ENCODE measurements at regions not wholly inside any gene's neighbourhood (a gene's known extent, or its start where the extent isn't known, plus 50 kb on each side); places are given as distances from the start of the nearest gene placed in this dataset.

GRCh38 chr4:57490520-57491255 lies 380.5 kb upstream of the IGFBP7 start:
- Histone ChIP-seq H3K27ac (ENCODE audit: low read depth, low read length, poor library complexity, severe bottlenecking) (no peak overlapping the region), H3K79me2 (ENCODE audit: insufficient read depth, low read depth, low read length) (no peaks in the 10 kb centered on the region), H3K4me1 (ENCODE audit: insufficient read depth, low read length, poor library complexity, severe bottlenecking) (no peaks in the 10 kb centered on the region), H3K4me3 (ENCODE audit: low read depth, low read length, poor library complexity, severe bottlenecking) (no peak overlapping the region), H3K36me3 (ENCODE audit: insufficient read depth, low read length) (no peaks in the 10 kb centered on the region), H4K20me1 (ENCODE audit: insufficient read depth, low read length) (no peaks in the 10 kb centered on the region), H2AFZ (ENCODE audit: low read length) (no peak overlapping the region), H3K4me2 (ENCODE audit: low read length) (no peak overlapping the region), H3K9me3 (ENCODE audit: low read length) (no peaks in the 10 kb centered on the region), H3K9me2 (ENCODE audit: insufficient read depth, low read length) (no peaks in the 10 kb centered on the region)
- no peak for DNase-seq (ENCODE audit: low spot score)
- ChIA-PET POLR2A (no interaction called here), CTCF (ENCODE audit: unreplicated experiment) (no interaction called here)
- TF ChIP-seq, protein P1, sequence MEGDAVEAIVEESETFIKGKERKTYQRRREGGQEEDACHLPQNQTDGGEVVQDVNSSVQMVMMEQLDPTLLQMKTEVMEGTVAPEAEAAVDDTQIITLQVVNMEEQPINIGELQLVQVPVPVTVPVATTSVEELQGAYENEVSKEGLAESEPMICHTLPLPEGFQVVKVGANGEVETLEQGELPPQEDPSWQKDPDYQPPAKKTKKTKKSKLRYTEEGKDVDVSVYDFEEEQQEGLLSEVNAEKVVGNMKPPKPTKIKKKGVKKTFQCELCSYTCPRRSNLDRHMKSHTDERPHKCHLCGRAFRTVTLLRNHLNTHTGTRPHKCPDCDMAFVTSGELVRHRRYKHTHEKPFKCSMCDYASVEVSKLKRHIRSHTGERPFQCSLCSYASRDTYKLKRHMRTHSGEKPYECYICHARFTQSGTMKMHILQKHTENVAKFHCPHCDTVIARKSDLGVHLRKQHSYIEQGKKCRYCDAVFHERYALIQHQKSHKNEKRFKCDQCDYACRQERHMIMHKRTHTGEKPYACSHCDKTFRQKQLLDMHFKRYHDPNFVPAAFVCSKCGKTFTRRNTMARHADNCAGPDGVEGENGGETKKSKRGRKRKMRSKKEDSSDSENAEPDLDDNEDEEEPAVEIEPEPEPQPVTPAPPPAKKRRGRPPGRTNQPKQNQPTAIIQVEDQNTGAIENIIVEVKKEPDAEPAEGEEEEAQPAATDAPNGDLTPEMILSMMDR (conservative IDR thresholded peaks at IDR 0.05; ENCODE audit: low read length): no peak
- no peak for TF ChIP-seq EZH2phosphoT487 (IDR thresholded peaks at IDR 0.05; ENCODE audit: borderline replicate concordance, low read depth, low read length)
- intact Hi-C loops (cut with micrococcal nuclease; ENCODE audit: unreplicated experiment): no loop called here
- BruUV-seq (replicated peaks): no TSS peak

DNA sequence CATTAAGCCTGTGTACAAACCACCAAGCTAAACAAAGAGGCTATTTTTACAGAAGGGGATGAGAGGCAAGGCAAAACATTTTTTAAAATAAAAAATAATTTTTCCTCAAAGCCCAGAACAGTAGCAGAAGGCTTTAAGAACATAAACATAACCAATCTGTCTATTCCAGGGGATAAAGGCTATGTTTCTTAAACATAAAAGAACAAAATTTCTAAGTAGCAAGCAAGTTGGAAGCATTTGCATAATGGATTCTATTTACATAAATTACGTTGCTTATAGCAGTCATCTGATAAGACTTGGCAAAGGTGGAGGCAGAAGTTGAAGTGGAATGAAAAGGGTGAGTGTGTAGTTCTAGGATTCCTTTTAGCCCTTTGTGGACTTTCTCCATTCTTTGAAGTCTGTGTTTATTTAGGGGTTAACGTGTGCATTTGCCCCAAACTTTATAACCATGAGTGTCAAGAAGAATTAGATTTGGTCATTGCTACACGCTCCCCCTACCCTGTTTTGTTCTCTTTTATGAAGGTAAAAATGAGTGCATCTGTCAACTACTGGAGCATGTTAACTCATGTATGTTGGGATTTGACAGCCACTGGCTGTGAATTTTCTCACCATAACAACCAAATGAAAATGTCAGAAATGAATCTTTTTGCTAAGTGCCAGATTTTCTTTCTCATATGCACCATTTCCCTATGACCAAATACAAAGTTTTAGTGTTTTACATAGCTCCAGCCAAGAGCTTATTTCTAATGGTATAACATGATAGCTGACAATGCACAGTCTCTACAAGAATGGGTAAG lies 378.4 kb upstream of the IGFBP7 start:
- CTCF ChIA-PET (ENCODE audit: unreplicated experiment): no interaction called here
- no peak for DNase-seq (ENCODE audit: low spot score)
- Histone ChIP-seq H3K4me2 (ENCODE audit: low read length) (no peak overlapping the region), H3K4me1 (ENCODE audit: insufficient read depth, low read length, poor library complexity, severe bottlenecking) (no peaks in the 10 kb centered on the region), H3K4me3 (ENCODE audit: low read depth, low read length, poor library complexity, severe bottlenecking) (no peak overlapping the region), H2AFZ (ENCODE audit: low read length) (no peak overlapping the region), H3K36me3 (ENCODE audit: insufficient read depth, low read length) (no peaks in the 10 kb centered on the region), H3K9me3 (ENCODE audit: low read length) (no peaks in the 10 kb centered on the region), H3K79me2 (ENCODE audit: insufficient read depth, low read depth, low read length) (no peaks in the 10 kb centered on the region), H3K27ac (ENCODE audit: low read depth, low read length, poor library complexity, severe bottlenecking) (no peak overlapping the region), H3K9me2 (ENCODE audit: insufficient read depth, low read length) (no peaks in the 10 kb centered on the region), H4K20me1 (ENCODE audit: insufficient read depth, low read length) (no peaks in the 10 kb centered on the region)
- intact Hi-C loops (cut with micrococcal nuclease; ENCODE audit: unreplicated experiment): no loop called here
- no TSS peak for BruUV-seq (replicated peaks)
- TF ChIP-seq, protein P1 (conservative IDR thresholded peaks at IDR 0.05; ENCODE audit: low read length): no peak
- POLR2A ChIA-PET: no interaction called here

DNA sequence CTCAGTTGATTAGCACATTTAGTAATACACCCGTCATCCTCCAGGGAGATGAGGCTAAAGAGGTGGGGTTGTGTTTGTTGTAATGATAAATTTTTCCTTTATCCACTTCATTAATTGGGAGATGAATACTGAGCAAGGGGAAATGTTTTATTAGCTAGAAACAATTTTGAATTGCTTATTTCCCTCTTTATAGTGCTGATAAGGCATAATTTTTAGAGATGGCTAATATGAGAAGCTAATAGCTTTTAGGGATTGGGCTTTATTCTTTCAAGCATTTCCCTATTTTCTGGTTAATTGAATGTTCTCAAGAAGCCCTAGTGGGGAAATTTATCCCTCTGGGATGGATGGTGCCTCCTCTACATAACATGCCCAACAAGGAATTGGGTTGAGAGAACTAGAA lies 365.2 kb upstream of the IGFBP7 start:
- ChIA-PET POLR2A (no interaction called here), CTCF (ENCODE audit: unreplicated experiment) (no interaction called here)
- no peaks in the 10 kb centered on the region for H3K36me3 ChIP-seq (ENCODE audit: insufficient read depth, low read length)
- no peaks in the 10 kb centered on the region for H3K4me1 ChIP-seq (ENCODE audit: insufficient read depth, low read length, poor library complexity, severe bottlenecking)
- no peak overlapping the region for H3K27ac ChIP-seq (ENCODE audit: low read depth, low read length, poor library complexity, severe bottlenecking)
- no peak for TF ChIP-seq EZH2phosphoT487 (IDR thresholded peaks at IDR 0.05; ENCODE audit: borderline replicate concordance, low read depth, low read length)
- TF ChIP-seq, protein P1 (conservative IDR thresholded peaks at IDR 0.05; ENCODE audit: low read length): no peak
- H3K9me2 ChIP-seq (ENCODE audit: insufficient read depth, low read length): no peaks in the 10 kb centered on the region
- H4K20me1 ChIP-seq (ENCODE audit: insufficient read depth, low read length): no peaks in the 10 kb centered on the region
- H3K9me3 ChIP-seq (ENCODE audit: low read length): no peaks in the 10 kb centered on the region
- intact Hi-C loops (cut with micrococcal nuclease; ENCODE audit: unreplicated experiment): no loop called here
- DNase-seq (ENCODE audit: low spot score): no peak
- no peak overlapping the region for H3K4me3 ChIP-seq (ENCODE audit: low read depth, low read length, poor library complexity, severe bottlenecking)
- no TSS peak for BruUV-seq (replicated peaks)
- H3K79me2 ChIP-seq (ENCODE audit: insufficient read depth, low read depth, low read length): no peaks in the 10 kb centered on the region
- H3K4me2 ChIP-seq (ENCODE audit: low read length): no peak overlapping the region
- no peak overlapping the region for H2AFZ ChIP-seq (ENCODE audit: low read length)
